ENCODE measurements at regions not wholly inside any gene's neighbourhood (a gene's known extent, or its start where the extent isn't known, plus 50 kb on each side); places are given as distances from the start of the nearest gene placed in this dataset.

DNA sequence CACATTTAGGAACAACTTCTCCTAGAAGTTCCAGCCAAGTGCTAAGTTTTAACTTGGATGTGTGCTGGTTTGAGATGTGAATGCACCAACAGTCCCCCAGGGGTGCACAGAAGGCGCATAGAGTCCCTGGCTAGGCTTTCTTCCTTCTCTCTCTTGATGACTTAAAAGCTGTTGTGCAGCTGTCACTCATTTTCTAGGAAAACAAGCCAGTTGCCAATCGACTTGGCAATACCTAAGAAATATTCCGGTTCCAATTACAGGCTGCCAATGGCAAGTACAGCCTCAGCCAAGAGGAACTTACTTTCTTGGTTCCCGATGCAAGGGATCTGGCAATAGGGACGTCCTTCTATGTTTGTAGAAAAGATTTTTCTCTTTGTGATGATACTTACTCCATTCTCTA, 266.6 kb upstream of the EEF2KMT start:
- in situ Hi-C loops (cut with HindIII; ENCODE audit: extremely low pct_ligation_motif_present, low pct_unique_long_range_greater_than_20kb) (no loop called here), intact Hi-C loops (cut with micrococcal nuclease; ENCODE audit: unreplicated experiment) (no loop called here)
- H3K4me1 ChIP-seq (ENCODE audit: insufficient read depth, low read length), result no peaks in the 10 kb centered on the region
- no peak overlapping the region for H3K9ac ChIP-seq (ENCODE audit: insufficient read depth, low read depth, low read length)
- FAIRE-seq (no peak), DNase-seq (ENCODE audit: low spot score) (no peak), ATAC-seq (no peak)
- H3K27ac ChIP-seq (ENCODE audit: extremely low read length, insufficient read depth, low read length), result no peak overlapping the region
- H3K9me3 ChIP-seq (ENCODE audit: low read length), result no peaks in the 10 kb centered on the region
- no peak overlapping the region for H3K4me3 ChIP-seq (replicated peaks in 1 of 3; ENCODE audit: insufficient read depth in 1 of 3, low read depth in 2 of 3, low read length in 3 of 3)
- WGBS (ENCODE audit: low lambda C conversion rate), result 17% methylated on average over 5 of the region's 5 CpGs
- H3K4me2 ChIP-seq (ENCODE audit: low read depth, low read length), result no peak overlapping the region
- H4K20me1 ChIP-seq (ENCODE audit: insufficient read depth, low read length), result no peaks in the 10 kb centered on the region
- no peaks in the 10 kb centered on the region for H3K79me2 ChIP-seq (ENCODE audit: insufficient read depth, low read length)
- no TSS peak for BruUV-seq (replicated peaks)
- TF ChIP-seq EEA1 (CRISPR knock-in tag; IDR thresholded peaks at IDR 0.05; ENCODE audit: borderline replicate concordance) (no peak), ZSCAN21 (CRISPR knock-in tag; IDR thresholded peaks at IDR 0.05; ENCODE audit: borderline replicate concordance) (no peak), ZNF530 (CRISPR knock-in tag; IDR thresholded peaks at IDR 0.05; ENCODE audit: low read depth) (no peak), NFRKB (IDR thresholded peaks at IDR 0.05) (no peak), PAF1 (CRISPR knock-in tag; IDR thresholded peaks at IDR 0.05) (no peak), CBFB (CRISPR knock-in tag; IDR thresholded peaks at IDR 0.05) (no peak), ZNF883 (CRISPR knock-in tag; IDR thresholded peaks at IDR 0.05; ENCODE audit: not compliant biosample characterization) (no peak), HES4 (CRISPR knock-in tag; IDR thresholded peaks at IDR 0.05; ENCODE audit: borderline replicate concordance) (no peak), POLR2G (IDR thresholded peaks at IDR 0.05; ENCODE audit: low read depth, low read length) (no peak), SP1 (IDR thresholded peaks at IDR 0.05) (no peak), SP1 (CRISPR knock-in tag; IDR thresholded peaks at IDR 0.05) (no peak), ZNF83 (CRISPR knock-in tag; IDR thresholded peaks at IDR 0.05; ENCODE audit: borderline replicate concordance) (no peak), REPIN1 (CRISPR knock-in tag; IDR thresholded peaks at IDR 0.05; ENCODE audit: borderline replicate concordance, low read depth) (no peak), SP140L (CRISPR knock-in tag; IDR thresholded peaks at IDR 0.05; ENCODE audit: borderline replicate concordance) (no peak), PHF21A (CRISPR knock-in tag; IDR thresholded peaks at IDR 0.05) (no peak)
- TF ChIP-seq, protein P1, sequence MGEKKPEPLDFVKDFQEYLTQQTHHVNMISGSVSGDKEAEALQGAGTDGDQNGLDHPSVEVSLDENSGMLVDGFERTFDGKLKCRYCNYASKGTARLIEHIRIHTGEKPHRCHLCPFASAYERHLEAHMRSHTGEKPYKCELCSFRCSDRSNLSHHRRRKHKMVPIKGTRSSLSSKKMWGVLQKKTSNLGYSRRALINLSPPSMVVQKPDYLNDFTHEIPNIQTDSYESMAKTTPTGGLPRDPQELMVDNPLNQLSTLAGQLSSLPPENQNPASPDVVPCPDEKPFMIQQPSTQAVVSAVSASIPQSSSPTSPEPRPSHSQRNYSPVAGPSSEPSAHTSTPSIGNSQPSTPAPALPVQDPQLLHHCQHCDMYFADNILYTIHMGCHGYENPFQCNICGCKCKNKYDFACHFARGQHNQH (CRISPR knock-in tag; IDR thresholded peaks at IDR 0.05), result no peak
- H3K36me3 ChIP-seq (replicated peaks in 1 of 2; ENCODE audit: control insufficient read depth in 1 of 2, insufficient read depth in 2 of 2, low read length in 2 of 2), result no peaks in the 10 kb centered on the region
- no peak overlapping the region for H2AFZ ChIP-seq (ENCODE audit: low read length)
- ChIA-PET CTCF (ENCODE audit: low intra/inter-chr PET ratio, low total read pairs) (no interaction called here), POLR2A (no interaction called here)
- peaks cover 0 to 37% of the 10 kb centered on the region in 2 experiments; a peak in 3 of 5 replicates for H3K27me3 ChIP-seq (ENCODE audit: control insufficient read depth in 1 of 2, insufficient read depth in 2 of 2, low read length in 2 of 2)

Measured in HepG2 (cell line).